Thyroid gland (tissue), 4 donors: ENCODE measurements at regions not wholly inside any gene's neighbourhood (a gene's known extent, or its start where the extent isn't known, plus 50 kb on each side); places are given as distances from the start of the nearest gene placed in this dataset.
"Not testable (repeated sequence)": the region's sequence is repeated elsewhere in the genome, so short reads cannot be mapped to it uniquely, and the experiment has no call there.

Source experiments
- DNase-seq, 2 donors: peaks; one replicate each; pipeline ENCODE4 v3.0.0-alpha.2; 2019
- H3K27ac ChIP-seq, 3 donors: fragments of 200-600 bp; sonication (generic); 1 replicate in 2 of 3; 2 replicates in 1 of 3; pipeline ENCODE4 v1.5.1; 2016 to 2019; ENCODE audit warnings: mild to moderate bottlenecking in 1 of 3, moderate library complexity in 1 of 3
- H3K27me3 ChIP-seq: fragments of 200-600 bp; sonication (generic); one replicate; pipeline ENCODE4 v1.5.1; 2019
- H3K36me3 ChIP-seq, 2 donors: fragments of 200-600 bp; sonication (generic); one replicate each; pipeline ENCODE4 v1.5.1; 2016 to 2019
- H3K4me1 ChIP-seq, 2 donors: fragments of 200-600 bp; sonication (generic); one replicate each; pipeline ENCODE4 v1.5.1; 2017 to 2019
- H3K4me3 ChIP-seq, 3 donors: fragments of 200-600 bp; sonication (generic); replicated peaks in 1 of 3; 1 replicate in 2 of 3; 2 replicates in 1 of 3; pipeline ENCODE4 v1.5.1; 2016; ENCODE audit warnings: mild to moderate bottlenecking in 1 of 3
- H3K9me3 ChIP-seq: fragments of 200-600 bp; sonication (generic); one replicate; pipeline ENCODE4 v1.5.1; 2017
- POLR2A ChIP-seq, 2 donors: fragments of 450-650 bp; IDR thresholded peaks; one replicate each; pipeline ENCODE4 v1.6.1; 2017; ENCODE audit warnings: antibody characterized with exemption in 2 of 2, mild to moderate bottlenecking in 2 of 2, moderate library complexity in 1 of 2
- WGBS, 2 donors: methylation state at CpG; one replicate each; pipeline ENCODE4 v1.1.5; 2017; 5-methylcytosine and 5-hydroxymethylcytosine counted together
- intact Hi-C: fragments of 100-400 bp; cut with DNase I; formaldehyde crosslinking; loops from one replicate; pipeline ENCODE4 v1.15.1; 2023
- TF ChIP-seq, protein P1 (sequence below), 6 experiments: fragments of 200-600 bp in 3 of 6; fragments of 450-650 bp in 3 of 6; sonication (generic) in 3 of 6; IDR thresholded peaks; one replicate each; pipeline ENCODE4 v1.5.1; 2016 to 2019; ENCODE audit warnings: antibody characterized with exemption in 6 of 6, mild to moderate bottlenecking in 2 of 6, inconsistent platforms in 1 of 6, moderate library complexity in 1 of 6

DNA sequence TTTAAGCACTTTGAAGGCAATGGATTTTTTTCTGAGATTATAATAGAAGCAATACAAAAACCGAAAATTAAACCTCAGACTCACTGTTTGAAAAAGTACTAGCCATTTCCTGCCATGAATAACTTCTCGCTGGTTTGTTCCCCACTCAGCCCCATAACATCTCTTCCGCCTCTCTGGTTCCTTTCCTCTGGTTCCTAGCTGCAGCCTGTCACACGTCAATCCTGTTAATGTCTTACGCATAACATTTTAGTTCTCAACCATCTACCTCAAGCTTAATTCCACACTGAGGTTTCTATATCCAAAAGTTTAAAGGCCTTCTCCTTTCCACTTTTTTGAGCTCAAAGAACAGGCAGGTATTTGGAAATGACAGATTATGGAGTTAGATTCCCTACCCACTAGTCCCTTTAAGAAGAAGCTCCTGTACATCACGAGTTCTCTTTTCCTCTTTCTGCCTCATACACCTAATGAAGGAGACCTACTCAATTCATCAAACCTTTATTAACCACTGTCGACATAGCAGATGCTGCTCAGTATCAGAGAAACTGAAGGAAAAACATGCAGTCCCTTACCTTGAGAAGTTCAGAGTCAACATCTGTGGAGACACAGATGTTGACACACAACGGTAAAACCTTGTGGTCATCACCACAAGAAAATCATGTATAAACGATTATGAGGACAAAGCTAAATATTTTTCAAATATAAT, 243.0 kb upstream of the PTGER4 start:
- H3K27ac ChIP-seq, result no peak overlapping the region
- no peak for DNase-seq
- intact Hi-C loops, result no loop called here
- H3K4me1 ChIP-seq, result peaks cover 0 to 9% of the 10 kb centered on the region in 2 donors
- TF ChIP-seq, protein P1, sequence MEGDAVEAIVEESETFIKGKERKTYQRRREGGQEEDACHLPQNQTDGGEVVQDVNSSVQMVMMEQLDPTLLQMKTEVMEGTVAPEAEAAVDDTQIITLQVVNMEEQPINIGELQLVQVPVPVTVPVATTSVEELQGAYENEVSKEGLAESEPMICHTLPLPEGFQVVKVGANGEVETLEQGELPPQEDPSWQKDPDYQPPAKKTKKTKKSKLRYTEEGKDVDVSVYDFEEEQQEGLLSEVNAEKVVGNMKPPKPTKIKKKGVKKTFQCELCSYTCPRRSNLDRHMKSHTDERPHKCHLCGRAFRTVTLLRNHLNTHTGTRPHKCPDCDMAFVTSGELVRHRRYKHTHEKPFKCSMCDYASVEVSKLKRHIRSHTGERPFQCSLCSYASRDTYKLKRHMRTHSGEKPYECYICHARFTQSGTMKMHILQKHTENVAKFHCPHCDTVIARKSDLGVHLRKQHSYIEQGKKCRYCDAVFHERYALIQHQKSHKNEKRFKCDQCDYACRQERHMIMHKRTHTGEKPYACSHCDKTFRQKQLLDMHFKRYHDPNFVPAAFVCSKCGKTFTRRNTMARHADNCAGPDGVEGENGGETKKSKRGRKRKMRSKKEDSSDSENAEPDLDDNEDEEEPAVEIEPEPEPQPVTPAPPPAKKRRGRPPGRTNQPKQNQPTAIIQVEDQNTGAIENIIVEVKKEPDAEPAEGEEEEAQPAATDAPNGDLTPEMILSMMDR (IDR thresholded peaks at IDR 0.05), result no peak
- TF ChIP-seq POLR2A (IDR thresholded peaks at IDR 0.05), result no peak
- no peak overlapping the region for H3K4me3 ChIP-seq
- no peaks in the 10 kb centered on the region for H3K27me3 ChIP-seq
- WGBS, 2 donors, result 83% methylated on average over 9 of the region's 9 CpGs
- H3K9me3 ChIP-seq, result no peaks in the 10 kb centered on the region
- no peaks in the 10 kb centered on the region for H3K36me3 ChIP-seq

DNA sequence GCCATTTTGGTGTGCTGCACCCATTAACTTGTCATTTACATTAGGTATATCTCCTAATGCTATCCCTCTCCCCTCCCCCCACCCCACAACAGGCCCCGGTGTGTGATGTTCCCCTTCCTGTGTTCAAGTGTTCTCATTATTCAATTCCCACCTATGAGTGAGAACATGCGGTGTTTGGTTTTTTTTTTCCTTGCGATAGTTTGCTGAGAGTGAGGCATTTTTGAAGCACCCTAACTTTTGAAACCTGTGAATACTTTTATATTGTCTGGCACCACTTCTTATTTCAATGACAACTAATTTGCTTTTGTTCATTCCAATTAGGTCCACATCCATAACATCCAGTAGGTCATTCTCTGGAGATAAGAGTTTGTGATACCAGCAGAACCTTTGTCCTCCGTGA, 244.0 kb upstream of the PTGER4 start:
- intact Hi-C loops, result not testable (repeated sequence)

DNA sequence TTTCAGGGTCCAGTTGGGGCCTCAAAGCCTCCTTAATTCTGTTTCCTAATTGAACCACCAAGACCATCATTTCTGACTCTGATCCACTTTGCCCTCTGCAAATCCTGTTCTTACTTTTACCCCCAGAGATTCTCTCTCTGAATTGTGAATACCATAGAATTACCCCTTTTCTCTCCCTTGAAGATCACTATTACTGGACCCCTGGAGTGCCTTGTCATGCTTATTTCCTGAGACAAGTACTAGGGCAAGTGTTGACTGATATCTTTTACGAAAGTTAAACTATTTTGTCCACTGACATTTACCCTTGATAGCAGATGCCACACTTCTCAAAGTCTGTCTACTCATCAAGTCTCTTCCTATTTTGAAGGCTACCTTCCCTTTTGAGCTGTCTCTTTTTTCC, 246.9 kb upstream of the PTGER4 start:
- Histone ChIP-seq H3K9me3 (no peaks in the 10 kb centered on the region), H3K4me3 (no peak overlapping the region), H3K36me3 (no peaks in the 10 kb centered on the region), H3K27me3 (no peaks in the 10 kb centered on the region), H3K4me1 (no peaks in the 10 kb centered on the region), H3K27ac (no peak overlapping the region)
- DNase-seq, result no peak
- 92 to 96% methylated on average over 1 of the region's 1 CpG for WGBS, 2 donors
- TF ChIP-seq, protein P1 (IDR thresholded peaks at IDR 0.05), result no peak
- TF ChIP-seq POLR2A (IDR thresholded peaks at IDR 0.05), result no peak
- intact Hi-C loops, result no loop called here

More for the DNA sequence above, 244.0 kb upstream of the PTGER4 start:
- not testable (repeated sequence) for H3K27me3 ChIP-seq, H3K9me3 ChIP-seq, H3K4me1 ChIP-seq, DNase-seq, H3K4me3 ChIP-seq, H3K36me3 ChIP-seq, H3K27ac ChIP-seq
- 83 to 84% methylated on average over 4 of the region's 4 CpGs for WGBS, 2 donors

DNA sequence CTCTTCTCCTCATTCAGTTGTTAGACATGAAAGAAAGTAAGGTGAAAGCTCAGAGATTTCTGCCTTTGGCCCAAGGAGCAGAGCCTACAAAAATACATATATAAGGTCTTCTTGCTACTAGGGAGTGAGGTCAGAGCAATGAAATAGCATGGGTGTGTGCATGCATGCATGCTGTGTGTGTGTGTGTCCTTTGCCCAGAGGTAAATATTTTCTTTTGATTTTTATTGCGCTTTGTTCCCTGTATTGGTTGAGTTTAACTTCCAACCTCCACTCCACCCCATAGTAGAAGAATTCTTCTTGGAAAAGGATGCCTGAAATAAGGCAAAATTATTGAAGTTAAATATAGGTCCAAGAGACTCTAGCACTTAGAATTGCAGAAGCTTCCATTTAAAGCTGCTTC, 248.0 kb upstream of the PTGER4 start:
- TF ChIP-seq, protein P1 (IDR thresholded peaks at IDR 0.05), result no peak
- TF ChIP-seq POLR2A (IDR thresholded peaks at IDR 0.05), result no peak
- Histone ChIP-seq H3K27me3 (no peaks in the 10 kb centered on the region), H3K36me3 (no peaks in the 10 kb centered on the region), H3K9me3 (no peaks in the 10 kb centered on the region), H3K4me1 (no peaks in the 10 kb centered on the region), H3K4me3 (no peak overlapping the region), H3K27ac (no peak overlapping the region)
- intact Hi-C loops, result no loop called here
- WGBS, 2 donors, result 96 to 98% methylated on average over 1 of the region's 1 CpG
- no peak for DNase-seq

DNA sequence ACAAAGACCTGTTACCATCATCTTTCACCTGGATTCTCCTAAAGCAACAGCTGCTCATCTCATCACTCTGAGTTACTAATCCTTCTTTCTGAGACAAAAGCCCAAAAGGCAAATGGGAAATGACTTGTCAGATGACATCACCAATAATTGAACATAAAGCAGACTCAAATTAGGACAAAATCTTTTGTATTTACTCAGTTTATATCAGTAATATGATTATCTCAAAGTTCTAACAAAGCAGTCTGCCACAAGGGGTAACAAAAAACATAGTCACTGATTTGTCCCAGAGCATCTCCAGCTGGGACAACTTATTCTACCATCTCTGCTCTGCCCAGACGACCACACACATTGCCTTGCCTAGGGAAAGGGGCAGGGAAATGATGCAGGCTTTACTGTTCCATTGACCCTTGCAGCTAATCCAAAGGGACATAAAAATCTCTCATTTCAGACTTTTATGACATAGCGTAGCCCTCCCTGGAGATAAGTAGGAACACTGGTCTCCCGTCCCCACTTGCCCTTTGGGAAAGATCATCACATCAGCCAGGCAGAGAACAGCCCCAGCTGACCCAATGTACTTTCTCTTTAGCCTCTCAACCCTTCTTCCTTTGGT, 249.5 kb upstream of the PTGER4 start:
- Histone ChIP-seq H3K27ac (no peak overlapping the region), H3K4me1 (no peaks in the 10 kb centered on the region), H3K9me3 (no peaks in the 10 kb centered on the region), H3K4me3 (no peak overlapping the region), H3K27me3 (no peaks in the 10 kb centered on the region), H3K36me3 (no peaks in the 10 kb centered on the region)
- intact Hi-C loops, result no loop called here
- no peak for TF ChIP-seq POLR2A (IDR thresholded peaks at IDR 0.05)
- TF ChIP-seq, protein P1 (IDR thresholded peaks at IDR 0.05), result no peak
- 74% methylated on average over 3 of the region's 3 CpGs for WGBS, 2 donors
- no peak for DNase-seq
